ENCODE measurements at regions not wholly inside any gene's neighbourhood (a gene's known extent, or its start where the extent isn't known, plus 50 kb on each side); places are given as distances from the start of the nearest gene placed in this dataset.

DNA sequence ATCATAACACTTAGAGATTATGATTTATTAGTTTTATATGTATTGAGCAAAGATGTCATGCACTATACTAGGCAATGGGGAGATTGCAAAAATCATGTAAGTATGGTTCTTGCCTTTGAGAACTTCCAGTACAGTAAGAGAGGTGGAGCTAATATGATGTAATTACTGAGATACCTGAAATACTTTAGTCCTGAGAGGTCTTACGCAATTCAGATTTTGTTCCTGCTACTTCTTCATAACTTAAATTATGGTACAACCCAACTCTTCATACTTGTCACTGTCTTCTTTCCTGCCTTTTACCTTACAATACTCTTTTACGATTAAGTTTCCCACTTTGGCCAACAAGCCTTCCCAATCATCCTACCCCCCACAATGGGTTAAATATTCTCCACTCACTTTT lies 564.2 kb upstream of the PITX2 start:
- no peak for DNase-seq

GRCh38 chr4:111198446-111198845 lies 575.6 kb upstream of the PITX2 start:
- no peak for DNase-seq

GRCh38 chr4:111204797-111205196 lies 581.9 kb upstream of the PITX2 start:
- no peak for DNase-seq

DNA sequence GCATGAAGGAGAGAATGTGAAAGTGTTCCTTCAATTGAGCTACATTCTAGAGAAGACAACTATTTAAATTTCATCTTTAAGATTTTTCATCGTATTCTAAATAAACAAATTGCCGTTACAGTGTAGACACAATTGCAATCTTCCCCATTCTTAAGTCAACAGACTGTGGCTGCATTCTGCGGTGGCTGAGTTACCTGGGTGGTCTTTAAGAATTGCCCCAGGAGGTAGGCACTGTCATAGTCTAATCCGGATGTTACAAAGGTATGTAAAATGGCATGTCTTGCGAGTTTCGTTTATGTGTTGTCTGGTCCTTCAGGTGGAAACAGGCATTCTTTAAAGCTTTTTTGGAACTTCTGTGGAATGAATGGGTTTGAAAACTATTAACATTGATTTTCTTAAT lies 586.1 kb upstream of the PITX2 start:
- DNase-seq, result no peak

GRCh38 chr4:111209706-111210105 lies 586.8 kb upstream of the PITX2 start:
- no peak for DNase-seq

- no peak for DNase-seq
These were observed 587.7 kb upstream of the PITX2 start for GRCh38 chr4:111210595-111210994.

- no peak for DNase-seq
These were observed 590.7 kb upstream of the PITX2 start for GRCh38 chr4:111213531-111213930.

DNA sequence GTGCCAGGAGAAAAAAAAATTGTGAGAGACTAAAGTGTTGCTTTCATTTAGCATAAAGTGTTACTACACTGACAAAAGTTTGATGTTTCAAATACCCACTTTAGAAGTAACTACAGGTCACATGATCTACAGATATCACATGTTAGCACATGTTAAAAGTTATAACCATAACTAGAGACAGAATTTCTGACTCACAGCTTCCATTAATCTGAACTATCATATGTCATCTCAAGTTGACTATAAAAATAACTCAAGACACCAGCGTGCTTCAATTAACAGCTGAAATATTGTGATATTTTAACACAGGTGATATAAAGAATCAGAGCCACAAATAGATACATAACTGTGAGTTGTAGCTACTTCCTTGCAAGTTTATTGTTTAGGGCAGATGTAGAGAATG lies 591.5 kb upstream of the PITX2 start:
- no peak for DNase-seq

GRCh38 chr4:111215755-111216154 lies 592.9 kb upstream of the PITX2 start:
- no peak for DNase-seq

- no peak for DNase-seq
These were observed 593.9 kb upstream of the PITX2 start for GRCh38 chr4:111216791-111217190.

DNA sequence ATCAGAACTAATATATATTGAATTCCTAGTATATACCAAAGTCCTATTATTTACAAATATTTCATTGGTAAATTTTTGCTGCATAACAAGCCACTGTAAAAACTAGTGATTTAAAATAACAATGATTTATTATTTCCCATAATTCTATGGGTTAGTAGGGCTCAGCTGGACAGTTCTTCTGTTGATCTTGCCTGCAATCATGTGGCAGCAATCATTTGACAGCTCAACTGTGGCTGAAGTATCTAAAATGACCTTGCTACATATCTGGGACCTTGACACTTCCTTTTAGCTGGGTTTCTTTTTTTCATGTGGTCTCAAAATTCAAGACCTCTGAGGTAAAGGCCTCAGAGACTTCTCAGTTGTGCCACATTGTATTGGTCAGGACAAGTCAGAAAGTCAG lies 598.5 kb upstream of the PITX2 start:
- no peak for DNase-seq

DNA sequence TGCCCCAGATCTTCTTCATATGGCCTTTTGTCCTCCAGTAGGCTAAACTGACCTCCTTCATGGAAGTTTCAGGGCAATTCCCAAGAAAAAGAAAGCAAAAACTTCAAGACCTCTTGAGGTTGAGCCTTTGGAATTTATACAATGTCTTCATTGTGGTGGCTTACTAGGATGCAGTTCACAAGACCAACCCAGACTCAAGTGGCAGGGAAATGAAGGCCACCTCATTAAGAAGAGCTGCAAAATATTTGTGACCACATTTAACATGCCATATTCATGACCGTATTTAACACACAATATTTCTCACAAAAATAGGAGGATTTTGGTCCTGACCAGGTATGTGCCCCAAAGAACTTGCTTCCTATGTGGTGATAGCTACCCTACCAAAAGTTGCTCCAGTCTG lies 605.5 kb upstream of the PITX2 start:
- no peak for DNase-seq

- no peak for DNase-seq
These were observed 606.0 kb upstream of the PITX2 start for GRCh38 chr4:111228874-111229273.

GRCh38 chr4:111230265-111230664 lies 607.4 kb upstream of the PITX2 start:
- no peak for DNase-seq

DNA sequence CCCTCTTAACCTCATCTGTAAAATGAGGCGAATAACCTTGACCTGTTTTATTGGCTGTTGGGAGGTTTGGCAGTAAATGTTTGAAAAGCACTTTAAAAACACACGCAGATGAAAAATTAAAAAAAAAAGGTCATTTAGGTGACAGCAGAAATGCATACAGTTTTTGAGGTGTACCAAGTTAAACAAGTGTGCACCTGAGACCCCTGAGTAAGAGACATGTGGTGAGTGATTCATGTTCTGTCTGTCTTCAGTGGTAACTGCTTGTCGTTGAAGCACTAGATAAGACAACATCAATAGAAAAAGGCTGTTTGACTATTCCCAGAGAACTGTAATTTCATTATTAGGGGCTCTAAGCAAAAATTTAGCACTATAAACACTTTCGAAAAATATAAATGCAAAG lies 608.4 kb upstream of the PITX2 start:
- no peak for DNase-seq

DNA sequence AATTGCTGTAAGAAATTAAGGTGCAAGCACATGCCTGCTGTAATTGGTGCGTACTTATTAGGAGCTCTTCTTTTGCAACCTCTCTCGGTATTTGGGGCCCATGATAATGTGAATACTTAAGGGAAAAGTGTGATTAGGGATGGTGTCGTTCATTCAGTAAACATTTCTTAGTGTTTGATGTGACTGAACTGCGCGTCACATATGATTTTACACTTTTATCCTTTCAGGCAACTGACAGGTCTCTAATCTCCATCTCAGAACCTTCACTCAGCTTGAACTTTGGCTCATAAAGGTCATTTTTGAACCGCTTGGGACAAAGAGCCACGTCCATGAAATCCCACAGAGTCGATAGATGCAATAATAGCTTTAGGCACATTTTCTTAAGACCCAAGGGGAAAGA lies 612.1 kb upstream of the PITX2 start:
- no peak for DNase-seq

- no peak for DNase-seq
These were observed 641.0 kb upstream of the PITX2 start for GRCh38 chr4:111263836-111264235.

- no peak for DNase-seq
These were observed 644.1 kb upstream of the PITX2 start for GRCh38 chr4:111266937-111267336.

GRCh38 chr4:111267786-111268185 lies 644.9 kb upstream of the PITX2 start:
- no peak for DNase-seq

GRCh38 chr4:111268769-111269414 lies 646.0 kb upstream of the PITX2 start:
- DNase-seq, result no peak

- no peak for DNase-seq
These were observed 646.6 kb upstream of the PITX2 start for GRCh38 chr4:111269439-111269838.

GRCh38 chr4:111274060-111274459 lies 651.2 kb upstream of the PITX2 start:
- DNase-seq, result no peak

DNA sequence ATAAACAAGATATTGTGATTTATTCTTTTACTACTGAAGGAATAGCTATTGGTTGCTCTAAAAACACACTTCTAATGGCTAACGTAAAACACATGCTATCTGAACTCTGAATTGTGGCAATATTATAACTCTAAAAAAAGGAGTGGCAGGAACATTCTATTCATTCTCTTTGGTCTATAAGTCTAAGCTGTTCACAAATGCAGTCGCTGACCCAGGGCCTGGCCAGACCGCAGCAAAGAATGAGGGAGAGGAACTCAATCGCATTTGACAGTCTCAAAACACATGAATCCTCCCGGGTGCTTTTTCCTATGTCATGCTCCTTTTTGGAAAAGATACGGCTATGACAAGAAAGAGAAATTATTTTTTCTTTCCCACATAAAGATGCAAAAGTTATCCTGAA lies 651.6 kb upstream of the PITX2 start:
- DNase-seq, result no peak

DNA sequence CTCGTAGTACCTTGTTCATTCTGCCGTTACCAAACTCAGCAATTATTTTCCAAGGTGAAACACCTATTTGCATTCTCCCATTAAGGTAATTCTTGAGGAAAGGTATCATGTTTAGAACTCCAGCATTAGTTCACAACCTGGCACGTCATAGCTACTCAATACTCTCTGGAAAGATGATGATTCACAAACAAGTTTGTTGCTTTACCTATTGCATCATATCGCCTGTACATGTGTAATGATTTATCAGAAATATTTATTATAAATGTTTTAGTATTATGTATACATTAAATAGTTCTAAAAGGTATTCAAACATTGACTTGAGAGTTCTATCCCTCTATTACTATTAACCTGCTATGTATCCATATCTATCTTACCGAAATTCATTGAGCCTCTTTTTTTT lies 658.3 kb upstream of the PITX2 start:
- DNase-seq, result no peak

DNA sequence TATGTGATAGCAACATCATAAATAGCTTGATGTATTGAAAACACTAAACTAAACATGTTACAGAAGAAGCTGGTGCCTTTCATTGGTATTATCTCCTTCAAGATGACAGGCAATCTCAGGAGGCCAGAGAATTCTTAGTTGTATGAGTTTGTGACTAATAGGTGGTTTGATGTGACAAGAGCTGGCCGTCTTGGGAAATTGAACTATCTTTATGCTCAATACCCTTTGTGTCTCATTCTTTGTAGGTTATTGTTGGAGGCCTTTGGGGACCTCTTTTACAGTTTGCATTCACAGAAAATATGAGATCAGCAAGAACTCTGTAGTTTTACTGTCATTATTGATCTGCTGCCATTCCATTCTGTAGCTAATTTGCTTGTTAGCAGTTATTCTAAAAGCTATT lies 659.2 kb upstream of the PITX2 start:
- no peak for DNase-seq

All from NCI-H1694 treated with DMSO at 0.1 percent for 48 hours (cell line).